GM19239 (cell line): ENCODE measurements at regions not wholly inside any gene's neighbourhood (a gene's known extent, or its start where the extent isn't known, plus 50 kb on each side); places are given as distances from the start of the nearest gene placed in this dataset.

ENCODE experiments used
- DNase-seq: peaks from one replicate; pipeline ENCODE4 v3.0.0; 2011; ENCODE audit warnings: low spot score; ENCODE audit not compliant: insufficient read length
- FAIRE-seq: peaks from 2 replicates; lab custom pipeline; 2011; peaks lifted over from hg19 to GRCh38; lab: Jason Lieb, UNC

GRCh38 chr2:106977717-106978116, 91.8 kb upstream of the ST6GAL2 start:
- DNase-seq (no peak), FAIRE-seq (no peak)

- FAIRE-seq = no peak
- DNase-seq = no peak
Measured at GRCh38 chr2:106978647-106979046, 92.7 kb upstream of the ST6GAL2 start.

GRCh38 chr2:106981491-106981890, 95.5 kb upstream of the ST6GAL2 start:
- FAIRE-seq = no peak
- DNase-seq = no peak

GRCh38 chr2:106982350-106982749, 96.4 kb upstream of the ST6GAL2 start:
- FAIRE-seq (no peak), DNase-seq (no peak)

- FAIRE-seq (no peak), DNase-seq (no peak)
Measured at GRCh38 chr2:106983305-106983704, 97.3 kb upstream of the ST6GAL2 start.

- FAIRE-seq (no peak), DNase-seq (no peak)
Measured at GRCh38 chr2:106988361-106988760, 102.4 kb upstream of the ST6GAL2 start.

GRCh38 chr2:106990297-106990696, 104.3 kb upstream of the ST6GAL2 start:
- FAIRE-seq (no peak), DNase-seq (no peak)

GRCh38 chr2:106991866-106992265, 105.9 kb upstream of the ST6GAL2 start:
- FAIRE-seq (no peak), DNase-seq (no peak)

- FAIRE-seq = no peak
- no peak for DNase-seq
Measured at GRCh38 chr2:106995556-106995955, 109.6 kb upstream of the ST6GAL2 start.

- no peak for DNase-seq
Measured at GRCh38 chr2:106996171-106996769, 110.3 kb upstream of the ST6GAL2 start.

GRCh38 chr2:106997204-106997603, 111.2 kb upstream of the ST6GAL2 start:
- no peak for FAIRE-seq
- DNase-seq = no peak

More at GRCh38 chr2:106996171-106996769, 110.3 kb upstream of the ST6GAL2 start:
- no peak for FAIRE-seq

GRCh38 chr2:107001062-107001461, 115.1 kb upstream of the ST6GAL2 start:
- DNase-seq (no peak), FAIRE-seq (no peak)

- no peak for FAIRE-seq
- DNase-seq = no peak
Measured at GRCh38 chr2:107001551-107001950, 115.6 kb upstream of the ST6GAL2 start.

GRCh38 chr2:107001964-107002696, 116.2 kb upstream of the ST6GAL2 start:
- no peak for FAIRE-seq
- no peak for DNase-seq

- FAIRE-seq (no peak), DNase-seq (no peak)
Measured at GRCh38 chr2:107002735-107003134, 116.8 kb upstream of the ST6GAL2 start.

- DNase-seq = no peak
- FAIRE-seq = no peak
Measured at GRCh38 chr2:107005853-107006252, 119.9 kb upstream of the ST6GAL2 start.

GRCh38 chr2:107006836-107007235, 120.9 kb upstream of the ST6GAL2 start:
- DNase-seq (no peak), FAIRE-seq (no peak)

- no peak for FAIRE-seq
- no peak for DNase-seq
Measured at GRCh38 chr2:107007927-107008326, 122.0 kb upstream of the ST6GAL2 start.

- FAIRE-seq (no peak), DNase-seq (no peak)
Measured at GRCh38 chr2:107008843-107009242, 122.9 kb upstream of the ST6GAL2 start.

- DNase-seq (no peak), FAIRE-seq (no peak)
Measured at GRCh38 chr2:107009275-107009674, 123.3 kb upstream of the ST6GAL2 start.

- DNase-seq (no peak), FAIRE-seq (no peak)
Measured at GRCh38 chr2:107012714-107013306, 126.8 kb upstream of the ST6GAL2 start.

GRCh38 chr2:107013884-107014283, 127.9 kb upstream of the ST6GAL2 start:
- no peak for DNase-seq
- no peak for FAIRE-seq
